ENCODE measurements at regions not wholly inside any gene's neighbourhood (a gene's known extent, or its start where the extent isn't known, plus 50 kb on each side); places are given as distances from the start of the nearest gene placed in this dataset.

DNA sequence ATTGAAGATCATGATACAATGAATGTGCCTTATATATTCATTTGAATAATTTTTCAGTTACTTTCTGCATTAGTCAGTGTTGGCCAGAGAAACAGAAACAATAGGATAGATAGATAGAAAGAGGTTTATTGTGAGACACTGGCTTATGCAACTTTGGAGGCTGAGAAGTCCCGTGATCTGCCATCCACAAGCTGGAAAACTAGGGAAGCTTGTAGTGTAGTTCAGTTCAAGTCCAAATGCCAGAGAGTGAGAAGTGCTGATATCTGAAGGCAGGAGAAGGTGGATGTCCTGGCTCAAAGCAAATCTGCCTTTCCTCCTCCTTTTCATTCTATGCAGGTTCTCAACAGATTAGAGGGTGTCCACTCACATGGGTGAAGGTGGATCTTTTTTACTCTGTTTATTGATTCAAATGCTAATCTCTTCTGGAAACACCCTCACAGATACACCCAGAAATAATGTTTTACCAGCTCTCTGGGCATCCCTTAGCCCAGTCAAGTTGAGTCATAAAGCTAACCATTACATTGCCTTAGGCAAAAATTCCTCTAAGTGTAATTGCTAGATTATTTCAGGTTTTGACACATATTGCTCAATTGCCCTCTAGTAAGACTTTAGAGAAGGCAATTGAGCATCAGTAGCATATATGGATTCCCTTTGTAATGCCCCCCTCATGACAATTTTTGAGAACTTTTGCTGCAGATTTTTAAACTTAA lies 341.4 kb downstream of the LPIN1 start:
- no peaks in the 10 kb centered on the region for H3K36me3 ChIP-seq (ENCODE audit: insufficient read depth, low read length)

DNA sequence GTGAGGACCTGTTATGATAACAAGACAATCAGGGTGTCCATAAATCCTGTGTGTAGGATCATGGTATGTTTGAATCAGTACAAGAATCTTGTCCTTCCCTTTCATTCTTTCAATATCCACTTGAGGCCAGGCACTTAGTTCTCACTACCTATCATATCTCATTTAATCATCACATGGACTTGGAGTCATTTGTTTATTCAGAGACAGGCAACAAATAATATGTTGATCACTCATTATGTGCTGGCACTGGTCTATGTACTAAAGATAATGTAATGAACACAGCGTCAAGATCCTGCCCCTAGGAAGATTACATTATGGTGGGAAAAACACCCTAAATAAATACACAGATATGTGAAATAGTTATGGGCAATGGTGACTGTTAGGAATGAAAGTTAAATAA lies 342.6 kb downstream of the LPIN1 start:
- H3K36me3 ChIP-seq (ENCODE audit: insufficient read depth, low read length) = no peaks in the 10 kb centered on the region
- H3K4me3 ChIP-seq (ENCODE audit: low read length) = no peak overlapping the region
- no peaks in the 10 kb centered on the region for H3K9me3 ChIP-seq (ENCODE audit: low read length)
- H3K4me1 ChIP-seq (ENCODE audit: insufficient read depth, low read length) = peaks cover 8% of the 10 kb centered on the region
- no peak overlapping the region for H2AFZ ChIP-seq (ENCODE audit: low read depth, low read length)
- H3K27me3 ChIP-seq (ENCODE audit: insufficient read depth, low read length) = no peaks in the 10 kb centered on the region

More for the DNA sequence above, 341.4 kb downstream of the LPIN1 start:
- peaks cover 17% of the 10 kb centered on the region for H3K4me1 ChIP-seq (ENCODE audit: insufficient read depth, low read length)
- H3K4me3 ChIP-seq (ENCODE audit: low read length) = no peak overlapping the region
- H3K27me3 ChIP-seq (ENCODE audit: insufficient read depth, low read length) = no peaks in the 10 kb centered on the region
- H3K9me3 ChIP-seq (ENCODE audit: low read length) = no peaks in the 10 kb centered on the region
- no peak overlapping the region for H2AFZ ChIP-seq (ENCODE audit: low read depth, low read length)

DNA sequence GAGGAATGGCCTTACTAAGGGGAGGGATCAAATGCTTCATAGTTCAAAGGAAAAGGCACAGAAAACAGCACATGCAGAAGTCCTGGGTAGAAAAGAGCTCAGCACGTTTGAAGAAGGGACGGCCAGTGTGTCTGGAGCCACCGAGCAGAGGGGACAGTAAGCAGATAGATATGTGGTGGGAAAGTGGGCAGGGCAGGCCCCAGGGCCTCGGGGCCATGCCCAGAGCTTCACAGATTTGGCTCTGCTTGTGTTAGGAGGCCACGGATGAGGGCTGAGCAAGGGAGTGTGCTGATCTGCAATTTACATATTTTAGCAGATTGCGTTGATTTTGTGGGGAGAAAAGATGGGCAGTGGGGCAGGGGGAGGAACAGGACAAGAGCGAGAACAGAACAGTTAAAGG lies 343.1 kb downstream of the LPIN1 start:
- Histone ChIP-seq H3K9me3 (ENCODE audit: low read length) (no peaks in the 10 kb centered on the region), H2AFZ (ENCODE audit: low read depth, low read length) (no peak overlapping the region), H3K4me3 (ENCODE audit: low read length) (no peak overlapping the region), H3K36me3 (ENCODE audit: insufficient read depth, low read length) (no peaks in the 10 kb centered on the region), H3K4me1 (ENCODE audit: insufficient read depth, low read length) (peaks cover 5% of the 10 kb centered on the region), H3K27me3 (ENCODE audit: insufficient read depth, low read length) (no peaks in the 10 kb centered on the region)

DNA sequence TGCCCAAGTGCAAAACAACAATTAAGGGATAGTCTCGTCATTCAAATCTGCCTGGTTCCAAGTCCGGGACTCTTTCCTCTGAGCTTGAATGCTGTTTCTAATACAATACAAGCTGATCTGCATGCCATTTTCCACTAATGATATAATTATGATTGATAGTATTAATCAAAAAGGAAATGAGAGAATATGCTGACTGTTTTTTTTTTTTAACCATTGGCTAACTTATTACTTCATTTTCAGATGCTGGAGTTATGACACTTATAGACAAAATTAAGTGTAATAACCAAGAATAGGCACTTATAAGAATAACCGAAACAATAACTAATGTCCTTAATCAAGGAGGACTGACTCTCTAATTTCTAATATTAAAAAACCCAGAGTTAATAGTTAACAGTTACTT lies 343.6 kb downstream of the LPIN1 start:
- Histone ChIP-seq H3K4me3 (ENCODE audit: low read length) (no peak overlapping the region), H3K27me3 (ENCODE audit: insufficient read depth, low read length) (no peaks in the 10 kb centered on the region), H3K36me3 (ENCODE audit: insufficient read depth, low read length) (no peaks in the 10 kb centered on the region), H3K4me1 (ENCODE audit: insufficient read depth, low read length) (peaks cover 5% of the 10 kb centered on the region), H2AFZ (ENCODE audit: low read depth, low read length) (no peak overlapping the region), H3K9me3 (ENCODE audit: low read length) (no peaks in the 10 kb centered on the region)

DNA sequence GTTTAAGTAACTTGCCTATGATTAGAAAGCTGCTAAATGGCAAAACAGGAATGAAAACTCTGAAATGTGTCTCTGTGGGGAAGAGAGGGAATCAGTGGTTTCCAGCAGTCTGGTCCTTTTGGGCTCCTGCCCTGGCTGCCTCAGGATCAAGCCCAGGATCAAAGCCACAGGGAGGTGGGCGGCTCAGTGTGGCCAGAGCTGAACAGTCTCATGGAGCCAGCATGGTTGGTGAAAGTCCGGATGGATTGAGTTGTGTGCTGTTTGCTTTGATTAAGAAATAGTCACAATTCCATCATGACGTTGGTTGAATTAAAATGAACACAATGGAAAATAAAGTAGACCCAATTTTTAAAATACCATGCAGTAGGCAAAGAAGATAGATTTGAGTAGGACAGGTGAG lies 344.2 kb downstream of the LPIN1 start:
- H3K4me1 ChIP-seq (ENCODE audit: insufficient read depth, low read length) = peaks cover 5% of the 10 kb centered on the region

DNA sequence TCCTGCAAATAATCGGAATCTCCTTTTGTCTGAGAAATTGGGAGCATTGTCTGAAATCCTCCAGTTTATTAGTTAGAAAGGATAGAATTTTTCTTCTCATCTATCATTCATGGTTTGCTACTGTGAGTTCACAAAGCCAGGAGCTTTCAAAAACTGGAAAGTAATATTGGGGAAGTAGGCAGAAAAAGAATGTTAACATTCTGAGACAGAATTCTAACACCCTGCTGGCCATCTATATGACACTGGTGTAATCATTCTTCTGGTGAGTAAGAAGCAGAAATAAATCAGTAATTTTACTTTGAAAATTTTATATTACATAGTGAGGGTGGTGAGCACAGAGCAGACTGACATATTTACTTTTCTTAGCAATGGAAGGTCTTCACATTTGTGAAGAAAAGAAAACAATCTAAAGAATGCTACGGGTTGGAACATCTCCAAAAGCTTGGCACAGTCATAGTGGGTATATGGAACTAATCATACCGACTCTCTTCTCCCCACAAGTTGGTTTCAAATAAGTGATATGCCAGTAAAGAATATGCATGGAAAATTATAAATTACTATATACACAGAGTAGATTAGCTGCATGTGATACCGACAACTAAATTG lies 344.9 kb downstream of the LPIN1 start:
- no peaks in the 10 kb centered on the region for H3K9me3 ChIP-seq (ENCODE audit: low read length)
- H3K27me3 ChIP-seq (ENCODE audit: insufficient read depth, low read length) = no peaks in the 10 kb centered on the region
- H3K4me1 ChIP-seq (ENCODE audit: insufficient read depth, low read length) = peaks cover 5% of the 10 kb centered on the region
- H2AFZ ChIP-seq (ENCODE audit: low read depth, low read length) = no peak overlapping the region
- H3K4me3 ChIP-seq (ENCODE audit: low read length) = no peak overlapping the region
- H3K36me3 ChIP-seq (ENCODE audit: insufficient read depth, low read length) = no peaks in the 10 kb centered on the region

More for the DNA sequence above, 344.2 kb downstream of the LPIN1 start:
- Histone ChIP-seq H3K4me3 (ENCODE audit: low read length) (no peak overlapping the region), H2AFZ (ENCODE audit: low read depth, low read length) (no peak overlapping the region), H3K36me3 (ENCODE audit: insufficient read depth, low read length) (no peaks in the 10 kb centered on the region), H3K9me3 (ENCODE audit: low read length) (no peaks in the 10 kb centered on the region), H3K27me3 (ENCODE audit: insufficient read depth, low read length) (no peaks in the 10 kb centered on the region)

DNA sequence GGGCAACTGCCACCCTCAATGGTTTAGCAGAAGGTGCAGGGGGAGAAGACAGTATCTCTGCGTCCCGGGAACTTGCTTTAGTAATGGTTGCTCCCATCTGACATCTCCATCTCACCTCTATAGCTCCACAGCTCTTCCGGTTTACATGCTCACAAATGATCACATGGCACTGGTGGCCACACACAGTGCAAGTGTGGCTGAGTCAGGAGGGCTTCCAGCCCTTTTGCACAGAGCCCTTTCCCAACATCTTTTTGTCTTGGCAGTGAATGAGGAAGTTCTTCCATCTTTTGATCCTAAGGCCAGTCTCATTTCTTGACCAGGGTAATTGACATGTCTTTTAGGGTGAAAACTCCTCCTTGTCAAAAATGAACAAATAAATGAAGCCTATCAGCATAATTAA lies 347.7 kb downstream of the LPIN1 start:
- Histone ChIP-seq H3K4me1 (ENCODE audit: insufficient read depth, low read length) (peaks cover 5% of the 10 kb centered on the region), H2AFZ (ENCODE audit: low read depth, low read length) (no peak overlapping the region), H3K4me3 (ENCODE audit: low read length) (no peak overlapping the region), H3K9me3 (ENCODE audit: low read length) (no peaks in the 10 kb centered on the region), H3K27me3 (ENCODE audit: insufficient read depth, low read length) (no peaks in the 10 kb centered on the region), H3K36me3 (ENCODE audit: insufficient read depth, low read length) (no peaks in the 10 kb centered on the region)

DNA sequence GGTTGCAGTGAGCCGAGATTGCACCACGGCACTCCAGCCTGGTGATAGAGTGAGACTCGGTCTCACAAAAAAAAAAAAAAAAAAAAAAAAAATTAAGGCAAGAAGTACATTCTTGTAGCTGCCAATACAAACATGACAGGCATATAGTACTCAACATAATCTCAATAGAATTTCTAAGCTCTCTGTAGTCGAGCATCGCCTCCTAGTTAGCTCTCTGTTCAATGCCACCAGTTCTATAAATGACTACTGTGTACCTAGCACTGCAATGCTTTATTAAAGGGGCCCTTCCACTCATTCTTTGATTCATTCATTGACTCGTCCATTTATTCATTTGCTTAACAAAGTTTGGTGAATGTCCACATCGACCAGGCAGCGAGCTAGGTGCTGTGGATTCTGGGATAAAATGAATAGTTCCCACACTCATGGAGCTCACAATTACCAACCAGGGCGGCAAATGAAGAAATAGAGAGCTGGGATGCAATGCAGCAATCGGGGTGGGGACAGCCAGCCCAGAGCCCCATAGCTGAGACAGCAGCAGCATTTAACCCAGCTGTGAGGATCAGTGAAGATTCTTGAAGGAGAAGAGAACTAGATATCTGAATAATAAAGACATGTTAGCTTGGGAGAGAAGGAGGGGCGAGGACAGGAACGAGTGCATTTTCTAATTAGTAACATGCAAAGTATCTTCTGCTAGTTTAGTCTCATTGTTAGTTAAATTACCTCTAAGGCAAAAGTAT lies 349.8 kb downstream of the LPIN1 start:
- H3K27me3 ChIP-seq (ENCODE audit: insufficient read depth, low read length) = no peaks in the 10 kb centered on the region
- no peak overlapping the region for H2AFZ ChIP-seq (ENCODE audit: low read depth, low read length)
- H3K4me1 ChIP-seq (ENCODE audit: insufficient read depth, low read length) = peaks cover 13% of the 10 kb centered on the region
- H3K36me3 ChIP-seq (ENCODE audit: insufficient read depth, low read length) = no peaks in the 10 kb centered on the region
- H3K4me3 ChIP-seq (ENCODE audit: low read length) = no peak overlapping the region
- no peaks in the 10 kb centered on the region for H3K9me3 ChIP-seq (ENCODE audit: low read length)

DNA sequence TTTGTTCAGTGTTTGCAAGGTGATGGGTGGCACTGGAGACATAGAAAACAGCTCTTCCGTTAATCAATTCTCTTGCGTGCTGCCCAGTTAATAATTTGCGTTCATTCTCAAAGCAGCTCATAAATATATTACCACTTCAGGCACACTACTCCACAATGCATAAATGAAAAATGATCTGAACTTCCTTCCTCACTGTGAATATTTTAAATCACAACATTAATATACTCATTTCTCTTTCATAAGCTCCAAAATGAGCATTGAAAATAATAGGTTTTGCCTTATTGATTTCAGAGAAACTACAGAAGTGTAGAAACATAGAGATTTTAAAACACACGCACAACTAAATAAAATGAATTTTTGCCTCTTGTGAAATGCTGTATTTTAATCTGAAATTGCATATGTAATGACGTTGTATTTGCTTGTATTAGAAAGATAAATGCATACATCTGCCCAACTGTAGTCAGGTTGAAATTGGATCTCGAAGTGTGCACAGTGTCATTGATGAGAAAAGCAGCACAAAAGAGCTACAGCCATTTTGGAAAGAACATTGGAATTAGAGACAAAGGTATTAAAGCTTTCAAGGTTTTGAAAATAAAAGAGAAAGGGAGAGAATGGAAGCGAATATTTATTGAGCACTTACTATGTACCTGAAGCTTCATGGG lies 350.5 kb downstream of the LPIN1 start:
- Histone ChIP-seq H3K4me1 (ENCODE audit: insufficient read depth, low read length) (peaks cover 13% of the 10 kb centered on the region), H2AFZ (ENCODE audit: low read depth, low read length) (no peak overlapping the region), H3K9me3 (ENCODE audit: low read length) (no peaks in the 10 kb centered on the region), H3K27me3 (ENCODE audit: insufficient read depth, low read length) (no peaks in the 10 kb centered on the region), H3K4me3 (ENCODE audit: low read length) (no peak overlapping the region), H3K36me3 (ENCODE audit: insufficient read depth, low read length) (no peaks in the 10 kb centered on the region)

DNA sequence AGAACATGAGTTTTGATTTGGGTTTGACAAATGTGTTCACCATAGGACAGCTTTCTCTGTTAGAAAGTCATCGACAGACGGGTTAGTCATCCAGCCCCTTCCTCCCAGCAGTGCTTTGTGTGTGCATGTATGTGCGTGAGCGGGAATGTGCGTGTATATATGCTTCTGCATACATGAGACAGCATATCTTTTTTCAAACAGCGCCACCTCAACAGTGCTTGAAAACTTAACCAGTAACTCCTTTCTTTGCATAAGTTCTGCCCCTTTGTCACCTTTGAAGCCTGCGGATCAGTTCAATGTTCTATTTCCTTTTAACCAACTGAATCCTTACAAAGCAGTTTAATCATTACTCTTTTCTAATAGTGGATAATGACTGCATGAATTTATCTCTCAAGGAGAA lies 351.4 kb downstream of the LPIN1 start:
- Histone ChIP-seq H2AFZ (ENCODE audit: low read depth, low read length) (no peak overlapping the region), H3K4me3 (ENCODE audit: low read length) (no peak overlapping the region), H3K4me1 (ENCODE audit: insufficient read depth, low read length) (peaks cover 13% of the 10 kb centered on the region), H3K9me3 (ENCODE audit: low read length) (no peaks in the 10 kb centered on the region), H3K27me3 (ENCODE audit: insufficient read depth, low read length) (no peaks in the 10 kb centered on the region), H3K36me3 (ENCODE audit: insufficient read depth, low read length) (no peaks in the 10 kb centered on the region)

DNA sequence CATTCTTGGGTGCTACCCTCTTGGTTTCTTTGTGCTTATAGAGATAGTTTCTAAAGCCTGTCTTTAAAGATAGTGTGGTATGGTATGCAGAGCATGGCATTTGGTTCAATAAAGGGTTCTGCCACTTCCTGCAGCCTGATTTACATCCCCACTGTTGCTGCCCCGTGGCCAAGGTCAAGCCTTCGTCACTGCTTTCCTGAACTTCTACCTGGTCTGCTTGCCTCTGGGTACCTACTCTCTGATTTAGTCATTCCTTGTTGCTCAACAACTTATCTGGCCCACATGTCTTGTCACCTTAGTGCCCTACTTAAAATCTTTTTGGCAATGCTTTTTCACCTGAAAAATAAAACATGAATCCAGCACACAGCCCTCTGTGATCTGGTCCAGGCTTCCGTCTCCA lies 352.9 kb downstream of the LPIN1 start:
- H3K4me3 ChIP-seq (ENCODE audit: low read length) = no peak overlapping the region
- H2AFZ ChIP-seq (ENCODE audit: low read depth, low read length) = no peak overlapping the region
- no peaks in the 10 kb centered on the region for H3K27me3 ChIP-seq (ENCODE audit: insufficient read depth, low read length)
- H3K4me1 ChIP-seq (ENCODE audit: insufficient read depth, low read length) = peaks cover 8% of the 10 kb centered on the region
- no peaks in the 10 kb centered on the region for H3K9me3 ChIP-seq (ENCODE audit: low read length)
- no peaks in the 10 kb centered on the region for H3K36me3 ChIP-seq (ENCODE audit: insufficient read depth, low read length)

DNA sequence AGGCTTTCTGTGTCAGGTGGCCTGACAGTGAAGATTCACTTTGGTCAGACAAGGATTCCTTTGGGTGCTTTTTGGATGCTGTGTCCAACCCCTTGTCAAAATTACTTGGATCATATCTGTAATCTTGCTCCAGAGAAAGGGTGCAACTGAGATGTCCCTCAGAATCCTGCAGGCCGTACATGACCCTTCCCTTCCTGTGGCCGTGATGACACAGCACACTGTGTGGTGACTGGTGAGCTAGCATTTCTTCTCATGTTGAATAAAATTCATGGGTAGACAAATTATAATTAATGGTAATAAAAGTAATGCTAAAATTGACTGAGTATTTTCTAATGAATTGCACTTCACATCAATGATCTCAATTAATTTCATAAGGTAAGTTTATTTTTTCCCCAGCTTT lies 356.2 kb downstream of the LPIN1 start:
- no peak overlapping the region for H3K4me3 ChIP-seq (ENCODE audit: low read length)
- H2AFZ ChIP-seq (ENCODE audit: low read depth, low read length) = no peak overlapping the region
- H3K9me3 ChIP-seq (ENCODE audit: low read length) = no peaks in the 10 kb centered on the region
- H3K36me3 ChIP-seq (ENCODE audit: insufficient read depth, low read length) = no peaks in the 10 kb centered on the region
- H3K4me1 ChIP-seq (ENCODE audit: insufficient read depth, low read length) = peaks cover 8% of the 10 kb centered on the region
- no peaks in the 10 kb centered on the region for H3K27me3 ChIP-seq (ENCODE audit: insufficient read depth, low read length)

DNA sequence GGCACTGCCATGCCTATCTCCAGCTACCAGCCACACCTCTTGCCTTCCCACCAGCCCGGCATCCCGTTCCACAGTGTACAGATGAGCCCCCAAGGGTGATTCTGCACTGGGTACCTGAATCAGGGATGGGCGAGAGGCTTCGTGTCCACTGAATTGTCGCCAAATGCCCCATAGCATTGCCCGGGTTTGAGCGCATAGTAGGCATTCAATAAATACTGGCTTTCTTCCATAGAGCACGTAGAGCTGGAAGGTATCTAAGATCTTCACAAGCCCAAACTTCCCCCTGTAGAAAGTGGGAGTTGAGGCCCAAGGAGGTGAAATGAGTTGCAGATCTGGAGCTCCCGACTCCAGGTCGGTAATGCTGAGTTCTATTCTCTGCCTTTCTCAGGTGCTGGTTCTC lies 358.7 kb downstream of the LPIN1 start:
- H3K9me3 ChIP-seq (ENCODE audit: low read length) = no peaks in the 10 kb centered on the region
- no peak overlapping the region for H3K4me3 ChIP-seq (ENCODE audit: low read length)
- no peaks in the 10 kb centered on the region for H3K27me3 ChIP-seq (ENCODE audit: insufficient read depth, low read length)
- no peak overlapping the region for H2AFZ ChIP-seq (ENCODE audit: low read depth, low read length)
- H3K4me1 ChIP-seq (ENCODE audit: insufficient read depth, low read length) = peaks cover 8% of the 10 kb centered on the region
- H3K36me3 ChIP-seq (ENCODE audit: insufficient read depth, low read length) = no peaks in the 10 kb centered on the region
